PC-3 (cell line): ENCODE measurements at regions not wholly inside any gene's neighbourhood (a gene's known extent, or its start where the extent isn't known, plus 50 kb on each side); places are given as distances from the start of the nearest gene placed in this dataset.

ENCODE experiments used
- EZH2 ChIP-seq: fragments of 300-600 bp; sonication (generic); IDR thresholded peaks from one replicate; pipeline ENCODE4 v1.6.1; 2017; ENCODE audit warnings: antibody characterized with exemption, mild to moderate bottlenecking, low read length; ENCODE audit not compliant: unreplicated experiment
- TF ChIP-seq, protein P1 (sequence below): fragments of 300-600 bp; sonication (generic); conservative IDR thresholded peaks from 2 replicates; pipeline ENCODE4 v1.5.1; 2017; ENCODE audit warnings: antibody characterized with exemption, low read depth, mild to moderate bottlenecking, low read length

DNA sequence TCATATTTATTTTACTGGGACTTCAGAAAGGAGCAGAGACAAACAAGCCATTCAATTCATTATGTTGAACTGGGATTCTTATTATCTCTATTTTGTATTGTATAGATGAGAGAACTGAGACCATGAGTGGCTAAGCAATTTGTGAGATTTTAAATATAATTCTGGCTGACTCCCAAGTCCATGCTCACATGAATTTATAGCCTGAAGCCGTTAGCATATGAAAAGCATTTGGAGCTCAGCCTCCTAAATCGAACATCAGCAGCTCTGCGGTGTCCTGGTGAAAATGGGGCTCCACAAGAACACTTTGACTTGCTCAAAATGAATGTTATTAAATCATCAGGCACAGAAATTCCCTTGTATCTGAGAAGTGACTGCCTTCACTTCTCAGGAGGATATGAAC is 96.8 kb upstream of the DPT start:
- TF ChIP-seq, protein P1, sequence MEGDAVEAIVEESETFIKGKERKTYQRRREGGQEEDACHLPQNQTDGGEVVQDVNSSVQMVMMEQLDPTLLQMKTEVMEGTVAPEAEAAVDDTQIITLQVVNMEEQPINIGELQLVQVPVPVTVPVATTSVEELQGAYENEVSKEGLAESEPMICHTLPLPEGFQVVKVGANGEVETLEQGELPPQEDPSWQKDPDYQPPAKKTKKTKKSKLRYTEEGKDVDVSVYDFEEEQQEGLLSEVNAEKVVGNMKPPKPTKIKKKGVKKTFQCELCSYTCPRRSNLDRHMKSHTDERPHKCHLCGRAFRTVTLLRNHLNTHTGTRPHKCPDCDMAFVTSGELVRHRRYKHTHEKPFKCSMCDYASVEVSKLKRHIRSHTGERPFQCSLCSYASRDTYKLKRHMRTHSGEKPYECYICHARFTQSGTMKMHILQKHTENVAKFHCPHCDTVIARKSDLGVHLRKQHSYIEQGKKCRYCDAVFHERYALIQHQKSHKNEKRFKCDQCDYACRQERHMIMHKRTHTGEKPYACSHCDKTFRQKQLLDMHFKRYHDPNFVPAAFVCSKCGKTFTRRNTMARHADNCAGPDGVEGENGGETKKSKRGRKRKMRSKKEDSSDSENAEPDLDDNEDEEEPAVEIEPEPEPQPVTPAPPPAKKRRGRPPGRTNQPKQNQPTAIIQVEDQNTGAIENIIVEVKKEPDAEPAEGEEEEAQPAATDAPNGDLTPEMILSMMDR, result no peak
- no peak for TF ChIP-seq EZH2
